Epithelial cell of proximal tubule (primary cell): ENCODE measurements at regions not wholly inside any gene's neighbourhood (a gene's known extent, or its start where the extent isn't known, plus 50 kb on each side); places are given as distances from the start of the nearest gene placed in this dataset.

Source experiments
- DNase-seq: peaks from one replicate; pipeline ENCODE4 v3.0.0-alpha.2; 2011; ENCODE audit warnings: low read depth
- H3K4me3 ChIP-seq: 2 replicates; pipeline ENCODE4 v1.5.1; 2011; ENCODE audit warnings: low read depth, mild to moderate bottlenecking, low read length
- CTCF ChIP-seq: conservative IDR thresholded peaks from 2 replicates; pipeline ENCODE4 v1.5.1; 2012; ENCODE audit warnings: low read depth, mild to moderate bottlenecking, low read length

DNA sequence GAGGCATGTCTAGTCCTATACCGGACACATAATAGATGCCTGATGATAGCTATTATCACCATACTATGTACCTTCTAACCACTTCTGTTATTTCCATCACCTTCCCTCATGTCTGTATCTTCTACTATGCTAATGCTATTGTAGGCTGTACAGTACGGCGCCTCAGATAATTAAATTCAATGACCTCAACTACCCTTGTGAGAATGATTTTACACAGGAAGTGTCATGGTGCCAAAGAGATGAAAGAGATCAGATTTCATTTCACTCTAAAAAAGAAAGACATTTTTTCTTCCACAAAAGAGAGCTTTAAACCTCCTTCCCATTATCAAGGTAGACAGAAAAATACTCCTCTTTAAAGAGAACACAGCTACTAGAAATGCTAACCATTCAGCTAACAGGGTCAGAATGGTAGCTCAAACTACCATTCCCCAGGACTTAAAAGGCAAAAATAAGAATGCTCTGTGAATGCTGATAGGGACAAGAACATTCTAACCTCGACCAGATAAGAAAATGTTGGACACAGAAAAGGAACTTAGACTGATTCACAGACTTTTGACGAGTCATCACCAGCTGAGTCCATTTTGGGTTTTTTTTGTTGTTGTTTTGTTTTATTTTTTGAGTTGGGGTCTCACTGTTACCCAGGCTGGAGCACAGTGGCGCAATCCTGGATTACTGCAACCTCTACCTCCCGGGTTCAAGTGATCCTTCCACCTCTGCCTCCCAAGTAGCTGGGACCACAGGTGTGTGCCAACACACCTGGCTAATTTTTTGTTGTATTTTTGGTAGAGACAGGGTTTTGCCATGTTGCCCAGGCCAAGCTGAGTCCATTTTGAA, 99.2 kb upstream of the RAPGEF2 start:
- no peak for TF ChIP-seq CTCF
- no peak for DNase-seq
- no peak overlapping the region for H3K4me3 ChIP-seq

- no peak for TF ChIP-seq CTCF
- no peak for DNase-seq
- H3K4me3 ChIP-seq: no peak overlapping the region
These were observed 96.7 kb upstream of the RAPGEF2 start for GRCh38 chr4:159006202-159006601.

GRCh38 chr4:159008671-159009070, 94.2 kb upstream of the RAPGEF2 start:
- no peak for DNase-seq
- H3K4me3 ChIP-seq: no peak overlapping the region
- no peak for TF ChIP-seq CTCF

GRCh38 chr4:159009521-159009920, 93.4 kb upstream of the RAPGEF2 start:
- DNase-seq: no peak
- TF ChIP-seq CTCF: no peak
- no peak overlapping the region for H3K4me3 ChIP-seq

DNA sequence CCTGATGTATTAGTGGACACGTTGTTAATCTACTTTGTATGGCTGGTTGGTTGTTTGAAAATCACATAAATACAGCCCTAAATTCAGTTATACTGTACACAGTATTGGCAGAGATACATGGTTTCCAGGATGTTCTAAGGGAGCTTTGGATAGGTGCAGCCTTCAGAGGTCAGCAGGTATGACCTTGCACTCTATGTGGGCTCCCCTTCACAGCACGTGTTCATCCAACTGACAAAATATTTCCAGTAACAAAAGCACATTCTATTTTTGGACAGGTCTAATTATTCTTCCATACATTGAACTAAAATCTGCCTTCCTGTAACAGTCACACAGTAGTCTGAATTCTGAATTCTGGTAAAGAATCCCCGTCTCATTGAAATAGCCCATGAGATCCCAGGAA, 92.8 kb upstream of the RAPGEF2 start:
- DNase-seq: no peak
- no peak overlapping the region for H3K4me3 ChIP-seq
- no peak for TF ChIP-seq CTCF

DNA sequence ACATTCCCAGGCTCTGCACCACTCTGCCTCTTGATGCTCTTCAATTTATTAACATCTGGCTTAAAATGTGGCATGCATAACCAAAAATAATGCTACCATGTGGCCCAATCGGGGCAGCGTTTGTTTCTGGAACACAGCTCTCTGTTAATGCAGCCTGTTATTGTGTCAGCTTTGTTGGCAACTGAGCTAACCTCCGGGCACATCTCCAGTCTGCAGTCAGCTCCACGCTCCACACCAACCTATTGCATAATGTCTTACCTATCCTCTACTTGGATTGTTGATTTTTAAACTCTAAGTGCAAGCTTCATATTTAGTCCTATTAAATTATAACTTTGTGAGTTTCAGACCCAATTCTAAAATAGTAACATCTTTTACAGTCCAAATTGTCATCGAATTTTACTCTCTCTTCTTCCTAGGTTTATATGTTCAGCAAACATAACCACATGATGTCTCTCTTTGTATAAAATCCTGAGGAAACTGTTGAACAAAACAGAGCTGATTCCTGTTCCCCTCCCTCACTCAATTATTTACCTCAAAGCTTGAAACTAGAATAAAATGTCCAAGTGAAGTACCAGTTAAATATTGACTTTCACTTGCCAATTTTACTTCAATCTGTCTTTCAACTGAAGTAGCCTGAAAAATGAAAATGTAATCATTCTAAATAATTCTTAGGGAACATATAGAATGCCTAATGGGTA, 92.2 kb upstream of the RAPGEF2 start:
- DNase-seq: peak; percentile 87
- TF ChIP-seq CTCF: no peak
- no peak overlapping the region for H3K4me3 ChIP-seq

- TF ChIP-seq CTCF: no peak
- H3K4me3 ChIP-seq: no peak overlapping the region
- DNase-seq: no peak
These were observed 90.5 kb upstream of the RAPGEF2 start for GRCh38 chr4:159012381-159012780.
